Anterior cingulate cortex (tissue), 58 donors: ENCODE measurements at regions not wholly inside any gene's neighbourhood (a gene's known extent, or its start where the extent isn't known, plus 50 kb on each side); places are given as distances from the start of the nearest gene placed in this dataset.
"Not testable (repeated sequence)": the region's sequence is repeated elsewhere in the genome, so short reads cannot be mapped to it uniquely, and the experiment has no call there.

ENCODE experiments used
- DNase-seq, 58 donors: peaks; one replicate each; lab custom pipeline; 2025; lab: John Stamatoyannopoulos, UW

DNA sequence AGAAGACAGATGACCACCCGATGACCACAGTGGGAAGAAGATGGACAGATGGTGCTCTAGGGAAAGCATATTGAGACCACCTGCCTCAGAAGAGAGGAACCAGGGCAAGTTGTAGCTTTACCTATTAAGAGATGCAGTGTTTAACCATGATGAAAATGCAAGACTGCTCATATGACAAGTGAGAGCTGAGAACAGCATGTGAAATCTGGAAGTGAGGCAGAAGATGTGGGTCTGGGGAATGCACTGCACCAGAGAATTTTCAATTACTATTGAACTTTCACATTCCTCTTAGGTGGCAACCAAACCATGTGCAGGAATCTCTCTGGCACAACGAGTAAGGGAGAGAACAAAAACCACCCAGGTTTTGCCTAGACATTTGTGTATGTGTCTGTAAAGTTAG is 184.8 kb upstream of the CRIM1 start:
- no peak for DNase-seq

DNA sequence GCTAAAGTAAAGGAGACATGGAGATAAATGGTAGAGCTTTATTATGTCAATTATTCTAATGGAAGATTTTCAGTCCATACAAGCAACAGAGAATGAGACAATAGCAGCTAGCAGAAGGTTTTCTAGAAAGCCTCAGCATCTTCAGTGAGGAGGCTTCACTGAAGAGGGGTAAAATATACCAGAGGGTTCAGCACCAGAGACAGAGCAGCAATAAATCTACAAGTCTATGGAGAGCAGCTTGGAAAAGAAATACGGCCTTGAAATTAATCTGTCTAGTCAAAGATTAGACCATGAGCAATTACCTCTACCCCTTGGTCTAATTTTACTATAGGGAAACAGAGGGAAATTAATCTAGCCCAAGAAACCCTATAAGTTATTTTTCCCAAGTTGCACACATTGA is 185.7 kb upstream of the CRIM1 start:
- DNase-seq, result no peak

DNA sequence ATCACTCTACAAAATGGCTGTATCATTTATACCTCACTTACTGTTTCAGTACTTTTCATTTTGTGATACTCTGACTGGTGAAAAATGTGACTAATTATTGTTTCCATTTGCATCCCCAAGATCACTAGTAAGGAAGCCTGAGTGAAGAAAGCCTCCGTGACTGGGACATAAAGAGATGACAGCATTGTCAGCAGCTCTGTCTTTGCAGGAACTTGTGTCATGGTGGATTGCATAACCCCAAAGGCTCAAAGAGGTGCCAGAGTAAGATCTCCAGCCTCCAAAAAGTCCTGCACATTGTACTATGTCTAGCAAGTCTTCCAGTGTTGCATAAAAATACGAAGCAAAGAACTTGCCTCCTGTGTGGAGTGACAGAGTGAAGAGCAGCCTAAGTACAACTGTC is 187.5 kb upstream of the CRIM1 start:
- no peak for DNase-seq

DNA sequence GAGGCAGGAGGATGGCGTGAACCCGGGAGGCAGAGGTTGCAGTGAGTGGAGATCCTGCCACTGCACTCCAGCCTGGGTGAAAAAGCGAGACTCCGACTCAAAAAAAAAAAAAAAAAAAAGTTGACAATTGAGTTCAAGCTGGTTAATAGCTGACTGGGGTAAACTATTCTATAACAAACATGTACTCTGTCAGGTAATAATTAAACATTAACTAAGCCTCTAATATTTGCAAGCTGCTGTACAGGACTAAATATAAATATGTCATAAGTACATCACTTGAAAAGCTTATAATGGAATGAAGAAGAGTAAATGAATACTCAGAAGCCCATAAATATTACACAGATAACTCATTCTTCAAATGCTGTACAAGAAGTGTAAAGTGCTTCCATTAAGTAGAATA is 190.4 kb upstream of the CRIM1 start:
- no peak for DNase-seq

DNA sequence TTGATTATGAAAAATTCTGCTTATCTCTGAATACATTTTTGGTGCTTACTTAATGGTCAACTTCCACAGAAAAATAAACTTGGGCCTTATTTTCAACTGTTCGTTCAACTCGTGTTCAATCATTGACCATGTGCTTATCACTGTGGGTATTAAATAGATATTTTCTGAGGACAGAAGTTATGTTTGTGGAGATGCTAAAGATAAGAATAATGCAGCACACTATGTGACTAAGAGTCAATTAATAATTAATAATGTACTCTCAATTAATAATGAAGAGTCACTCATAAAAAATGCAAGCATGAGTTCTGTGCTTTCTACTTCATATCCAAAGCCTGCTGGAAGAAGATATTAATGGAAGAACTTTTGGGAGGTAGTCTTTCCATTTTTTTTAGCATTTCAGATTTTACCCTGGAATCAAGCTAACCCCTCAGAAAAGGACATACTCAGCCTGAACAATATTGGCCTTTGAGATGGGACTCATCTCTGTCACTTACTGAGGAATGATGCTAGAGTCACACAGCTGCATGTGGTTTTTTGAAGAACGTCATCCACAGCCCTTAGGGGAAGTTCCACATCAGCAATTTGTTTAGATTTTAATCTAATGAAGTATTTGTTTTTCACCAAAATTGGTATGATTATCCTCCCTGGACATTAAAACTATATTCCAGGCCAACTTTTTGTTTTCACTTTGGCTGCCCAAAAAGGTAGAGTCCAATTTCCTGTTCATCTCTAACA is 191.9 kb upstream of the CRIM1 start:
- no peak for DNase-seq

DNA sequence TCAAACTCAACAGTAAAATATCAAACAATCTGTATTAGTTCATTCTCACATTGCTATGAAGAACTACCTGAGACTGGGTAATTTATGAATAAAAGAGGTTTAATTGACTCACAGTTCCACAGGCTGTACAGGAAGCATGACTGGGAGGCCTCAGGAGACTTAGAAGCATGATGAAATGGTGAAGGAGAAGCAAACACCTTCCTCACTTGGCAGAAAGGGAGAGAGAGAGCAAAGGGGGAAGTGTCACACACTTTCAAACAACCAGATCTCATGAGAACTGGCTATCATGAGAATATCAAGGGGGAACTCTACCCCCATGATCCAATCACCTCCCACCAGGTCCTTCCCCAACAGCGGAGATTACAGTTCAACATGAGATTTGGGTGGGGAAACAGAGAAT is 198.5 kb upstream of the CRIM1 start:
- DNase-seq, result not testable (repeated sequence)

DNA sequence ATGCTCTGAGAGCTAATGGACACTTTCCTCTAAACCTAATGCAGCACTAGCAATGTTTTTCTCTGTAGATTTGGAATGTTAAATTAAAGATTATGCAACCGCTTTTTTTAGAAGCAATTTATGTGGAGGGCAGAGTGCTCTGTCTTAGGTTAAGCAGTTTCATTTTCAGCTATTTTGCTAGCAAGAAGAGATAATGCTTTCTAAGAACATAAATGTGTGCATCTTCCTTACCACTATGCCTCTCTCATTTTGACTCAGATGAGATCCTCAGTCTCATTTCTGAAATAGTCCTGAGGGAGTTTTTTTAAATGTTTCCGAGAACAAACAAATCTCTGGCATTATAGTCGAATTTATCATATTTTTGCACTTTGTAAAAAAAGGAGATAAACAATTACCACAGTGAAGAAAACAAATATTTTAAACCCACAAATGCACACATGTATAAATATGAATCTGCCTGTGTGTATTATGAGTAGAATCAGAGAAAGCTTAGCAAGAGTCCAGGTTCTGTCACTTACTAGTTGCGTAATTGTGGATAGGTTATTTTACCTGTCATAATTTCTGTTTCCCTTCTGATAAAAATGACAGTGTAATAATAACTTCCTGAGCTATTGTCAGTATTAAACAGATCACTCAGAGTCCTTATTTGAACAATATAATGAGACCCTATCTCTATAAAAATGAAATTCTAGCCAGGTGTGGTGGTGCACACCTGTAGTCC is 207.7 kb upstream of the CRIM1 start:
- no peak for DNase-seq

DNA sequence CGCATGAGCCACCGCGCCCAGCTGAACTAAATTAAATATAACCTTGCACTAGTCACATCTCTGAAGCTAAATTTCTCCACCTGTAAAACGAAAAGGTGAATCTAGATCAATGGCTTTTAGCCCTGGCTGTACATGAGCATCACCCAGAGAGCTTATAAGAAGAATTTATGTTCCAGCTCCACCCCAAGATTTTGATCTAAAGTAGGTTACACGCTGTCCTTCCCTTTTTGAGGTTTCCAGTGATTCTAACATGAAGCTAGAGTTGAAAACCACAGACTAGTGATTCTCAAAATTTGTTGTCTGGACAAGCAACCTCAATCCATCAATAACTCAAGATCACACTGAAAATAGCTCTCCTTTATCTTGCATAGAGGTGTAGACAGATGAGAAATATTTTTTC is 208.8 kb upstream of the CRIM1 start:
- DNase-seq, result no peak

DNA sequence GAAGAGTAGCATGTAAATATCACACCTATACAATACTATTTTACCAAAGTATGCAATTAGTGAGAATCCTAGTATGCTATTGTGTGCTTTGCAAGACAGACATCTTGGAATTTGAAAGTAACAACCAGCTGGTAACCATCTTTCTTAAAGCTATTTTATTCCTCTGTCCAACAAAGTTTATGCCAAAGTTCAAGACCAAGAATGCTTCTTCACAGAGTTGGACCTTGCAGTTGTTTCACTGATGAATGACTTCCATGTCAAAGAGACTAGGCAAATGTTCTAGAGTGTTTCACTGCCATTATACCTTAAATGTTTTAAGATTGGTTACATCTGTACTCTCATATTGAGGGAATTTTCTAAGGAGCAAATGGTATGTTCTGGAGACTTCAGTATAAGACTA is 215.2 kb upstream of the CRIM1 start:
- no peak for DNase-seq

DNA sequence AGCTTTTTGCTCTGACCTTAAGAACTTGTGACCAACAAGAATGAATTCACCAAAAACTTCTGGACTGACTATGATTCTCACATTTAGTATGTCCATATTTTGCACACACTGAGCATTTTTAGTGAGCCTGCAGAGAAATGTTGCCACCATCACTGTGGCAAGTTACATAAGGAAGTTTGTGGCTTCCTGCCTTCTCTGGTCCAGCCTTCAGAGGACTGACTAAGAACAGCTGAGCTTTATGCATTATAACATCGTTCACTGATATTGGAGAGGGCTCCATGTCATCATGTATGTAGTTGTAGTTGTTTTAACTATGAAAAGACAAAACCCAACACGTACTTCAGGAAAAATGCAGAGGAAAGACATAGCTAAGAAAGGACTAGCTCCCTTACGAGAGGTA is 218.0 kb upstream of the CRIM1 start:
- no peak for DNase-seq

DNA sequence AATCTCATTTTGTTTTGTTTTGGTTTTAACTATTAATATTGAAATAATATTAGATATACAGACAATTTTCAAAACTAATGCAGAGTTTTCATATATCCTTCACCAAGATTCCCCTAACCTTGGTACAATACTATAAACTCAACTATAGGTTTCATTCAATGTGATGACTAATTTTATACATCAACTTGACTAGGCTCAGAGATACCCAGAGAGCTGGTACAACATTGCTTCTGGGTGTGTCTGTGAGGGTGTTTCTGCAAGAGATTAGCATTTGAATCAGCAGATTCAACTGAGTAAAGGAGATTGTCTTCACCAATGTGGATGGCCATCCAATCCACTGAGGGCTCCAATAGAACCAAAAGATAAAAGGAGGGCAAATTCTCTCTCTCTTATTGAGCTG is 221.3 kb upstream of the CRIM1 start:
- no peak for DNase-seq

DNA sequence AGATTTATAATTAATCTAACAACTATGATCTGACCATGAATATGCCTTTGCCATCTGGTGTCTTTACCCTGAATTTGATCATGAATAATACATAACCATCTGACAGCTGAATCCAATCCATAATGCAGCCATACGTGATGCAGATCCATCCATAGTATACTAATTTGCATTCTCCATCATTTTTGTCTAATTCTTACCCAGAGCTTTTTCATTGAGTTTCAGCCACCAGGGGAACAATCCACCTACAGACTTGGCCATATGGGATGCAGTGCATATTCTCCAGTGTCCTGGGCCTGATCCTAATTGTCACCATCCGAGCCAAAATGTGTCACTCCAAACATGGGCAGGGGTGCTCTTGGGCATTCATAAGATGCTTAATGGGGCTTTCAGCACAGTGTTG is 227.2 kb upstream of the CRIM1 start:
- DNase-seq, result peak in 2 of 58 donors; percentile 3 to 4

DNA sequence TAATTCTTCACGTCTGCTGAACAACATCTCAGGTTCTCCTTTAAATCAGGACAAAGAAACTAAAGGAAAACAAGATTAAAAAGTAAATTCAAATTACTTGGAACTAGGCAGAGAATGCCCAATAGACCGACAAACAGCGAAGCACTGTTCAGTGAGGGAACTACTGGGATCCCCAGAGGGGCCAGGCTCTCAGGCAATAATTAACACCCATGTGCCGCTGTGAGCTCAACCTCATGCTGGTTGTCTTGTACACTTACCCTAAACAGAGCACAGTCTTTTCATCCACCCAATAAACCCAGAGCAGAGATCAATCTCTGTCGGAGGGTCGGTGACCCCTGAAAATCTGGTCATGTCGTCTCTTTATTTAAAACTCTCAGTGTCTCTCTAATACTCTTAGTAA is 229.9 kb upstream of the CRIM1 start:
- no peak for DNase-seq

DNA sequence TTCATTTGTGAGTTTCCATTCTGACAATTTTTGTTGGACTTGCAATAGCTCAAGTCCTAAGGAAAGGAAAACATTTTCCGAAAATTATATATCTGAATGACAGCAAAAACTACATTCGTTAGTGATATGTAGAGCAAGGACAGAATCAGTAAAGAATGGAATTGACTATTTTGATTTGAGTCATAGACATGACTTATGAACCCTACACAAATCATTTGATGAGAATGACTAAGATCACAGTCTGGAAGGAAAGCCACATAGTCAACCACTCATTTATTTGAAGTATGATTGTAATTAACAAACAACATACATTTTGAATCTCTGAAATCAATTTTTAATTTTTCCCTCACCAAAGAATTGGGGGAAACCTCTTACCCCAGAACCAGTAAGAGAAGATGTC is 231.6 kb upstream of the CRIM1 start:
- DNase-seq, result no peak

DNA sequence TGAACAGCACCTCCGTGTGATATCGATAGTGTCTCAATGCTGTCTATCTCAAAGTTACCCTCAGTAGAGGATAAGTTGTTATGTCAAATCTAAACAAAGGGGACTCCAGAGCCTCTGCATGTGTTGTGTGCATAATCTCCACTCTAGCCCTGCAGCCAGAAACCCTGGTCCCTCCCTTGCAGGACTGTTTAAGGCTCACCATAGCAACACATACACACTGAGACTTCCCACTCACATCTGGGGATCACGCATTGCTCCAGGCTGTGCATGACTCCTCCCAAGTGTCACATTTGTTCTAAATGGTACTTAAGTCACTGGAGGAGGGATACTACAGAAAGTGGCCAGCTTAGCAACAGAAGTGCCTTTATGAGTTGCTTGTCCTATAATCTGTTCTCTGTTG is 258.6 kb upstream of the CRIM1 start:
- DNase-seq, result no peak

DNA sequence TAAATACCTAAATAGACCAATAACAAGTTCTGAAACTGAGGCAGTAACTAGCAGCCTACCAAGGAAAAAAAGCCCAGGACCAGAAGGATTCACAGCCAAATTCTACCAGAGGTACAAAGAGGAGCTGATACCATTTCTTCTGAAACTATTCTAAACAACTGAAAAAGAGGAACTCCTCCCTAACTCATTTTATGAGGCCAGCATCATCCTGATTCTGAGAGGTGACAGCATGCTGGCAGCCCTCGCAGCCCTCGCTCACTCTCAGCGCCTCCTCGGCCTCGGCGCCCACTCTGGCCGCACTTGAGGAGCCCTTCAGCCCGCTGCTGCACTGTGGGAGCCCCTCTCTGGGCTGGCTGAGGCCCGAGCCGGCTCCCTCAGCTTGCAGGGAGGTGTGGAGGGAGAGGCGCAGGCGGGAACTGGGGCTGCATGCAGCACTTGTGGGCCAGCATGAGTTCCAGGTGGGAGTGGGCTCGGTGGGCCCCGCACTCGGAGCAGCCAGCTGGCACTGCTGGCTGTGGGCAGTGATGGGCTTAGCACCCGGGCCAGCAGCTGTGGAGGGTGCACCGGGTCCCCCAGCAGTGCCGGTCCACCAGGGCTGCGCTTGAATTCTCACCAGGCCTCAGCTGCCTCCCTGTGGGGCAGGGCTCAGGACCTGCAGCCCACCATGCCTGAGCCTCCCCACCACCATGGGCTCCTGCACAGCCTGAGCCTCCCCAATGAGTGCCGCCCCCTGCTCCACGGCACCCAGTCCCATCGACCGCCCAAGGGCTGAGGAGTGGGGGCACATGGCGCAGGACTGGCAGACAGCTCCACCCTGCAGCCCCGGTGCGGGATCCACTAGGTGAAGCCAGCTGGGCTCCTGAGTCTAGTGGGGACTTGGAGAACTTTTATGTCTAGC is 263.5 kb upstream of the CRIM1 start:
- DNase-seq, result not testable (repeated sequence)

DNA sequence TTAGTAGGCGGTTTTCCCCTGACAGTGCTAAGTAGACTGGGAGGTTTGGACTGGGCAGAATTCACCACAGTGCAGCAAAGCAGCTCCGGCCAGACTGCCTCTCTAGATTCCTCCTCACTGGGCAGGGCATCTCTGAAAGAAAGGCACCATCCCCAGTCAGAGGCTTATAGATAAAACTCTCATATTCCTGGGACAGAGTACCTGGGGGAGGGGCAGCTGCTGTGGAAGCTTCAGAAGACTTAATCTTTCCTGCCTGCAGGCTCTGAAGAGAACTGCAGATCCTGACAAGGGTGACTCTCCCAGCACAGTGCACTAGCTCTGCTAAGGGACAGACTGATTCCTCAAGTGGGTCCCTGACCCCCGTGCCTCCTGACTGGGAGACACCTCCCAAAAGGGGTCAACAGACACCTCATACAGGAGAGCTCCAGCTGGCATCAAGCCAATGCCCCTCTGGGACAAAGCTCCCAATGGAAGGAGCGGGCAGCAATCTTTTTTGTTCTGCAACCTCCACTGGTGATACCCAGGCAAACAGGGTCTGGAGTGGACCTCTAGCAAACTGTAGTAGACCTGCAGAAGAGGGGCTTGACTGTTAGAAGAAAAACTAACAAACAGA is 266.8 kb upstream of the CRIM1 start:
- no peak for DNase-seq

DNA sequence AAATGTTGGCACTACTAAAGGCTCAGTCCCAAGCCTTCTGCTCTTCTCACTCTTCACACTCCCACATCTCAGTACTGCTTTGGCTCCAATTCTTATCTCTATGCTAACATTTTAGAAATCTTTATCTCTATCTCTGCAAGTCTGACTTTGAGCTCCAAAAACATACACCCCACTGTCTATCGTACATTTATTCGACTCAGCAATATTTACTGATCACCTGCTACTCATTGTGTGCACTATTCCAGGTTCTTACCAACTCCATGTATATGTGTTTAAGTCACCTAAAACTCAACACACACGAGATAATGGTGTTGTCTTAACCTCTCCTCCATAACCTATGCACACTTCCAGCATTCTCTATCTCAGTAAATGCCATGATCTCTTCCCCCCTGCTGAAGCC is 268.2 kb upstream of the CRIM1 start:
- DNase-seq, result no peak

DNA sequence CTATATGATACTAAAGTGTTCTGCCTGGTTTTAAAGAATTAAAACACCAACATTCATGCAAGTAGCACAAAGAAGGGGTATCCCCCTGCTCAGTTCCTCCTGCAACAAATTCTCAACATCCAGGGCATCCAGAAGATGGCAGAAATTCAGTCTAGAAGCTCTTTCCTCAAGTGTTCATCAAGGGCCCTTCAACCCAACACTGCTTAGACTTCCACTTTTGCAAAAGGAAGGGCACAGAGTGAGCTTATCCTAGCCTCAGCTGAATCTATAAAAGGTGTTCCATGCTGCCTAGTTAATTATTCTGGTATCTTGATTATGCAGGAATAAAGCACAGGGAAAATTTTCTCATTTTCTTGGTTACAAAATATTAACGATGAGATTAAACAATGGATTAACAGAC is 275.8 kb upstream of the CRIM1 start:
- DNase-seq, result no peak

DNA sequence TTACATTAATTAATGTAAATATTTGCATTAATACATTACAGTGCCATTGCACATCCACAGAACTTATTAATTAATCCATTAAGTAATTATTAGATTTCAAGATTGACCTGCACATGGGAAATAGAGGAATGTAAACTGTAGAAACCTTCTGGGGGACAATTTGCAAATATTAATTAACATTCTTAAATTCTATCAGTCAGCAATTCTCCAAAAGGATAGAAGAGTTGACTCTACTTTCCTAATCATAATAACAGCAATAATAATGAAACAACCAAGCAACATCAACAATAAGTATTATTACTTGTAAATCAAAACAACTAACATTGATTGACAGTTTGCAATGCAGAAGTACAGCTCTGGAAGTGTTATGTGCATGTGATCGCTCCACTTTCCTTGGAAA is 281.6 kb upstream of the CRIM1 start:
- no peak for DNase-seq

DNA sequence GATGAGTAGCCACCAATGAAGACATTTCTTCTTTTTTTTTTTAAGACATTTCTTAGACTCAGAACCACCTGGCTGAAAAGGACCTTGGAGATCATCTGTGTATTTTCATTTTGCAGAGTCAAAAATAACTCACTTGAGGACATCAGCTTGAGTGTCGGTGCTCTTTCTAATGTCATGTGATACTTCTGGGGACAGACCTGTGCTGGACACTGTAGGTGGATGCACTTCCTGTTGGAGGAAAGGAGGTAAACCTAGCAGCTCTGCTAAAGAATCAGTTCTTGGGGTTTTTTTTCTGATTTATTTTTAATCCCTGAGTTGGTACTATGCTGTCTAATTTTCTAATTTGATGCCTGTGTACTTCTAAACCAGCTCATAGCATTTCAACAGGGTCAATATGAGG is 283.9 kb upstream of the CRIM1 start:
- DNase-seq, result no peak
